GM12878 (cell line): ENCODE measurements at regions not wholly inside any gene's neighbourhood (a gene's known extent, or its start where the extent isn't known, plus 50 kb on each side); places are given as distances from the start of the nearest gene placed in this dataset.

Experiments
- ATAC-seq: fragments of 200-7000 bp; cut with Tn5 transposase; 3 replicates; pipeline ENCODE4 v1.9.1; 2020; ENCODE audit warnings: mild to moderate bottlenecking, moderate library complexity
- BruUV-seq: library from RNA; stranded (reverse); fragments of 400-500 nt; replicated peaks from 2 replicates; lab custom pipeline; 2021; lab: Mats Ljungman, UMichigan
- CTCF ChIA-PET: fragments of 300-600 bp; sonication (Branson Sonifier 250); formaldehyde crosslinking; extraction: SDS; loops from one replicate; lab custom pipeline; 2021; ENCODE audit warnings: inconsistent platforms; lab: Yijun Ruan, JAX
- POLR2A ChIA-PET: fragments of 350-600 bp; formaldehyde crosslinking; extraction: SDS; loops from one replicate; lab custom pipeline; 2021; ENCODE audit warnings: inconsistent platforms; lab: Charles Lee
- RAD21 ChIA-PET: fragments of 300-600 bp; sonication (Branson Sonifier 250); formaldehyde crosslinking; loops from one replicate; lab custom pipeline; 2023; ENCODE audit warnings: antibody characterized with exemption; ENCODE audit not compliant: unreplicated experiment; lab: Charles Lee
- SMC1A ChIA-PET: fragments of 300-600 bp; sonication (Branson Sonifier 250); formaldehyde crosslinking; loops from one replicate; lab custom pipeline; 2023; ENCODE audit not compliant: unreplicated experiment, uncharacterized antibody; lab: Charles Lee
- DNase-seq: peaks from one replicate; pipeline ENCODE4 v3.0.0-alpha.2; 2011; ENCODE audit warnings: low read depth, low spot score
- FAIRE-seq: peaks from 3 replicates; lab custom pipeline; 2011; peaks lifted over from hg19 to GRCh38; lab: Jason Lieb, UNC
- H2AFZ ChIP-seq: 2 replicates; pipeline ENCODE4 v1.6.0; 2011; ENCODE audit warnings: low read depth, low read length, control low read depth; ENCODE audit not compliant: control insufficient read depth
- H3K27ac ChIP-seq: 2 replicates; pipeline ENCODE4 v1.5.1; 2011; ENCODE audit warnings: control low read depth; ENCODE audit not compliant: control insufficient read depth, insufficient read depth
- H3K27me3 ChIP-seq, 2 experiments: replicated peaks in 1 of 2; 2 replicates each; pipeline versions ENCODE4 v1.6.0 to v1.6.1; 2011; ENCODE audit warnings: low read length in 1 of 2; ENCODE audit not compliant: control insufficient read depth in 2 of 2, insufficient read depth in 2 of 2
- H3K36me3 ChIP-seq, 2 experiments: 2 replicates each; pipeline ENCODE4 v1.5.1; 2011; ENCODE audit warnings: low read length in 1 of 2; ENCODE audit not compliant: control insufficient read depth in 2 of 2, insufficient read depth in 2 of 2
- H3K4me1 ChIP-seq: 2 replicates; pipeline ENCODE4 v1.6.1; 2011; ENCODE audit warnings: mild to moderate bottlenecking, low read length, moderate library complexity, mixed read lengths; ENCODE audit not compliant: control insufficient read depth, insufficient read depth
- H3K4me2 ChIP-seq: 2 replicates; pipeline ENCODE4 v1.6.0; 2011; ENCODE audit warnings: control low read depth; ENCODE audit not compliant: control insufficient read depth, insufficient read depth
- H3K4me3 ChIP-seq: fragments of 200-600 bp; sonication (generic); 2 replicates; pipeline ENCODE4 v1.5.1; 2016
- H3K79me2 ChIP-seq: 2 replicates; pipeline ENCODE4 v1.6.0; 2011; ENCODE audit warnings: low read length; ENCODE audit not compliant: control insufficient read depth, insufficient read depth
- H3K9ac ChIP-seq: 2 replicates; pipeline ENCODE4 v1.8.0; 2011; ENCODE audit warnings: low read length, control low read depth, mixed read lengths; ENCODE audit not compliant: control insufficient read depth, insufficient read depth
- H3K9me3 ChIP-seq: replicated peaks from 3 replicates; pipeline ENCODE4 v1.5.1; 2011; ENCODE audit warnings: mild to moderate bottlenecking, low read length; ENCODE audit not compliant: control insufficient read depth, insufficient read depth
- H4K20me1 ChIP-seq: 2 replicates; pipeline ENCODE4 v1.6.0; 2011; ENCODE audit not compliant: control insufficient read depth, insufficient read depth
- ATF2 ChIP-seq: IDR thresholded peaks from 2 replicates; pipeline ENCODE4 v1.6.1; 2012; ENCODE audit warnings: low read length, inconsistent platforms
- HDGF ChIP-seq: fragments of 450-650 bp; IDR thresholded peaks from 2 replicates; pipeline ENCODE4 v1.6.1; 2016; ENCODE audit warnings: antibody characterized with exemption
- NKRF ChIP-seq: fragments of 450-650 bp; conservative IDR thresholded peaks from 2 replicates; pipeline ENCODE4 v1.6.1; 2017; ENCODE audit warnings: mild to moderate bottlenecking, moderate library complexity
- ZNF217 ChIP-seq: fragments of 450-650 bp; IDR thresholded peaks from 2 replicates; pipeline ENCODE4 v1.6.1; 2017; ENCODE audit warnings: antibody characterized with exemption, mild to moderate bottlenecking
- WGBS: methylation state at CpG from one replicate; pipeline ENCODE4 v1.1.6; 2016; ENCODE audit warnings: low lambda C conversion rate; ENCODE audit not compliant: insufficient replicate concordance, insufficient coverage; ENCODE audit errors: missing lambda C conversion rate; 5-methylcytosine and 5-hydroxymethylcytosine counted together
- in situ Hi-C: fragments of 300-500 bp; cut with MboI; formaldehyde crosslinking; loops from 9 replicates; pipeline ENCODE4 v1.14.3; 2018; ENCODE audit warnings: mixed read lengths
- intact Hi-C: fragments of 100-400 bp; cut with micrococcal nuclease; formaldehyde crosslinking; loops from one replicate; pipeline ENCODE4 v1.14.2; 2022; ENCODE audit not compliant: unreplicated experiment

DNA sequence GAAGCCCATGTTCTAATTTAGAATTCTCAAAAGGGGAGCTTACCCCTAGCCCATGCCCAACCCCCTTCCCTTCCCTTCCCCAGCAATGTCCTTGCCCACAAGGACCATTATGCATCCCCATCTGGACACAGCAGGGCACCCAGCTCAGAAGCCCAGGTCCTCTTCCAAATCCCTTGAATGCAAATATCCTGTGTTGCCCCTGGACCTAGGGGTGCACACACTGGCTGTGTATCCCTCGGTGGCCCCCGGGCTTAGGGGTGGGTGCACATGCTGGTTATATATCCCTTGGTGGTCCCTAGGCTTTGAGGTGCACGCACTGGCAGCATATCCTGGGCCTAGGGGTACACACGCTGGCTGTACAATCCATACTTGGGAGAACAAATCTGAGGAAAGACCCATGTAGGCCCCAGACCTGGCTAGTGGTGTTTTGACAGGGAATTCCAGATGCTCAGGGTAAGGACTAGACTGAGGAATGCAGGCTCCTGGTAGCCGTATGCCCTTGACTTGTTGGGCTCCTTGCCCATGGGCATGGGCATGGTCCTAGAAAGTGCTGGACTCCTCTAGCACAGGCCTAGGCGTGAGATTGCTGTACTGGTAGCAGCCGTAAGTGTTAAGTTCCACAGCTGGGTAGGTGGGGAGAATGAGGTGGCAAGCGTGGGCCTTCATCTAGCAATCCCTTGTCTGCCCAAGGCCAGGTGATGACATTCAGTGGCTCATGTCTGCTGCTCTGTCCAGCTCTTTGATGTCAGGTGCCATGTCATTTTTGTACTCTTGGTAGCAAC is 222.4 kb downstream of the OPA1 start:
- ChIA-PET CTCF (interaction anchor here (0.6 kb wide), 1 partner anchor 488 kb away, joined by 3 read pairs; no protein-coding TSS in a partner anchor), POLR2A (no interaction called here), RAD21 (no interaction called here), SMC1A (no interaction called here)
- Histone ChIP-seq H4K20me1 (no peaks in the 10 kb centered on the region), H3K27ac (no peak overlapping the region), H3K27me3 (no peaks in the 10 kb centered on the region; a peak in 1 of 4 replicates), H3K9me3 (no peaks in the 10 kb centered on the region), H3K36me3 (no peaks in the 10 kb centered on the region), H3K9ac (no peak overlapping the region), H2AFZ (no peak overlapping the region), H3K4me3 (no peak overlapping the region), H3K4me1 (no peaks in the 10 kb centered on the region), H3K4me2 (no peak overlapping the region), H3K79me2 (no peaks in the 10 kb centered on the region)
- BruUV-seq, result no TSS peak
- FAIRE-seq, result no peak
- DNase-seq, result no peak
- TF ChIP-seq ATF2 (no peak), ZNF217 (no peak), NKRF (no peak), HDGF (no peak)
- in situ Hi-C loops, result no loop called here
- ATAC-seq, result no peak
- intact Hi-C loops, result no loop called here
- 44% methylated on average over 8 of the region's 8 CpGs for WGBS
